NOMO-1 treated with DMSO at 0.1 percent for 48 hours (cell line): ENCODE measurements at regions not wholly inside any gene's neighbourhood (a gene's known extent, or its start where the extent isn't known, plus 50 kb on each side); places are given as distances from the start of the nearest gene placed in this dataset.

Experiments
- DNase-seq: peaks from one replicate; lab custom pipeline; 2025; ENCODE audit not compliant: unreplicated experiment; lab: John Stamatoyannopoulos, UW

DNA sequence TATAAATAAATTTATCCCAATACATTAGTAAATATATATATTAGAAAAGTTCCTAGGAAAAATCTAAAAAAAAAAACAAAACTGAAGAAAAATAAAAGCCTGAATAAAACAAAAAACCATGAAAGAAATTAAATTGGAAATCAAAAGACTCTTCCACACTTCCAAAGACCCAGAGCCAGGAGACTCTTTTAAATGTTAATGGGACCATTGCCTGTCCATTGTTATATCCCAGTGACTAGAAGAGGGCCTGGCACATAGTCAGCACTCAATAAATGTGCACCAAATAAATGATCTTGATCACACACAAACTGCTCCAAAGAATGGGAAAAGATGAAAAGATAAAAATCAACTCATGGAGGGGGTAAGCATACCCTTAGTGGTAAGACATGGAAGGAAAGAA lies 51.3 kb upstream of the CLDN18 start:
- no peak for DNase-seq
